Inflammatory macrophage (primary cell): ENCODE measurements at regions not wholly inside any gene's neighbourhood (a gene's known extent, or its start where the extent isn't known, plus 50 kb on each side); places are given as distances from the start of the nearest gene placed in this dataset.

ENCODE experiments used
- DNase-seq, 2 donors: peaks; one replicate each; pipeline ENCODE4 v3.0.0-alpha.2; 2020 to 2022

DNA sequence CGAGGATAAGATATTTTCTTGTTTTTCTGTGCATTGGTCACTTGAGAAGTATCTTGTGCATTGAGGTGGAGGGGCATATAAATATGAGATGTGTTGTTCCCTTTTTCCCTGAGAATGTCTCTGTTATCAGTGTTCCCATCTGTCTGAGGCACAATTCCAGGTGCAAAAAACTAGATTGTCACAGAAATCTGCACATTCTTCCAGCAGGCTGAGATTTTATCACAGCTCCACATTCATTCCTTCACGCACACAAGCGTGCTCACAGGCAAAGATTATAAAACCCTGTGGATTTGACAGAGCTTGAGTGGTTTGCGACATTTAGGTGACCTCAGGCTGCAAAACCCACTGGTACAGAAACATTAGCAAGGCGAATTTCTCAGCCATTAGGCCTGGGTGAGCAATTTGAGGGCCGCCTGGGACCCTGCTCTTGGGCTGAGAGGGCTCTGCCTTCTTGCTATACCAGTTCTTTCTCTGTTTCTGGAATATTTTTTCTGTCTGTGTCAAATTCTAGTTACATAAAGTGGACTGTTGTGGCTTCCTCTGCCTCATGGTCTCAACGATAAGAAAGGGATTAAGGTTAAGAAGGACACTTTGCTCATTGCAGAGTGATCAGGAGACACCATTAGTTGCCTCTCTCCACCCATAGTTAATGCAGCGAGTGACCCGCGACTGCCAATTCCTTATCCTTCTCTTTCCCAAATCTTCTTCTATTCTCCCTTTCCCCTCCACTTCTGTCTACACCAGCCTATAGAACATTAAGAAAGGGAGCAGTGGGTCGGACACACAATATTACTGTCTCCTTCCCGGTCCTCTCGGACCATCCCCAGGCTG is 86.7 kb upstream of the C1QTNF7 start:
- no peak for DNase-seq

DNA sequence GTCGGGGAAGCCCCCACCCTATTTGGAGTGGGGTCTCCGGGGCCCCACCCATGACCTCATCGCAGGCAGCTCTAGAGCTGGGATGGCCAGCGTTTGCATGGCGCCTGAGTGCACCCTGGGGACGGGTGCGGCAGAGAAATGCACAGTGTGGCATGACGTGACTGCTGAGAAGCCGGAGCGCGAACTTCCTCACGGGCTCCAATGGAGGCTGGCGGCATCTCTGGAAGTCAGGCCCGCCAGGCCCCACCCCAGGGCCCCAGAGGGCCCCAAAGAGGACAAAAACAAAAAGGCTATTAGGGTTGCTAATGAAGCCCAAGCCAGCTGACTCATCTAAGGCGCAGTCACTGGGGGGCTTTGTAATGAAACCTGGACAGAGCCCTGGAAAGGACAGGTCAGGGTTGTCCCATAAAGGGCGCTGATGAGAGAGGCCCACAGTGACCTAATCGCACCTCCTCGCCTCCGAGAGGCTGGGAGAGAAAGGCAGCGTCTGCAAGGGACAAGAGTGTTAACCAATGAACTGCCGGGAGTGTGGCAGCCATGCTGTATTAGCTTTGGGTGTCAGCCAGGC is 86.0 kb upstream of the C1QTNF7 start:
- no peak for DNase-seq

DNA sequence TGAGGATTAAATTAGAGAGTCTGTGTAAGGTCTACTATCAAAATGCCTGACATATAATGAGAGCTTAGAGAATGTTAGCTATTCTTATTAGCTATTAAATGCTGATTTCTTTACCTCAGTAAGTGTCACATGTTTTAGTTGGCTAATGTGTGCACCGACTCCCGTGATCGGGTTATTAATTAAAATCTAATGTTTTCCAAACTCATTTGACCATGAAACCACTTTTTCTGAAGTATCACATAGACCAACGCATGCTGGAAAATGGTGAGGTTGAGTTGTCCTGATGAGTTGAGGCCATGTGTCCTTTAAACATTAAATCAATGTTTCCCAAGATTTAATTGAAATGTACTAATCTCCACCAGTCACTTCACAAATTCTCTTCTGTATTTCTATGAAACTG is 84.8 kb upstream of the C1QTNF7 start:
- DNase-seq, result no peak

DNA sequence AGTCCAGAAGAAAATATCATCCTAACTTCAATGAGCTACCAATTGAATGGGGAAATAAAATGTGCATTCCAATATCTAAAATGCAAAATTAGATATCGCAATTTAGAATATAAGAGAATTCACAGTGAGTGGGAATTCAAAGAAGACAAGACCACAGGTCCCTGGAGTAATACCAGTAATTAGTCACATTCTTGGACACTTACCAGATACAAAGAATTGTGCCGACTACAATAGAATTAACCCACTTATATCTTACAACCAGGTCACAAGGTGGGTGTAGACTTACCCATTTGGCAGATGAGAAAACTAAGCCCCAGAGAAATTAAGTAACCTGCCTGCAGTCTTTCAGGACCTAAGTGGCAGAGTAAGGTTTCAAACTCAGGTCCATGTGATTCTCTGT is 84.3 kb upstream of the C1QTNF7 start:
- DNase-seq, result no peak

DNA sequence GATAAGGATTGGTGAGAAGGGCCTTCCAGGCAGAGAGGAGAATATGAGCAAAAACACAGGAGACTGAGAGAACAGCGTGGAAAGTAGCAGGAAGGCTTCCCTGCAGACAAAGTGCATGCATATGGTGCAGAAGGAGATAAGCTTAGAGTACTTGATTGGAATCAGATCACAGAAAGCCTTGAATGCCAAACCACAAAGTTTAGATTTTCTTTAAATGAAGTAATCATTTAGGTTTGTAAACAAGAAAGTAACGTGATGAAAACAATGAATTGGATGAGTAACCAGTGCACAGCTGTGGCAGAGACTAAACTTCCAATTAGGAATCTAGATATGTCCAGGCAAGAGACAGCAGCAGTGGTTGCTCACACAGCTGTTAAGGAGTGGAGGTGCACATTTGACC is 83.8 kb upstream of the C1QTNF7 start:
- no peak for DNase-seq

DNA sequence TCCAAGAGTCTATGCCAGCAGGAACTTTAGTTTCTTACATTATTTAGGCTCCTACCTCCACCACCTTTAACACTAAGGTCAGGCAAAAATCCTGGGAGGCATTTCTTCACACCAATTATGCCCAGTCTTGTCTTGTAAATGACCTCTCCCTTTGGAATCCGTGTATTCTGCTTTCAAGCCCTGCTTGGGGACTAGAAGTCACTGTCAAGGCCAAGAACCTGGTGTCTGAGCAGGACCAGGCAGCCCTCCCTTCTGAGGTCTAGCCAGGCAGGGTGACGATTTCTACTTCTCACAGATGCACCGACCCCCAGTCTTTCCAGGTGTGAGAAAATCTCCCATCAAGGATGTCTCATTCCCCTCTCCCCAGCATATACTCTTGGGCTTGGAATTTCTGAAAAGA is 82.7 kb upstream of the C1QTNF7 start:
- DNase-seq, result no peak

DNA sequence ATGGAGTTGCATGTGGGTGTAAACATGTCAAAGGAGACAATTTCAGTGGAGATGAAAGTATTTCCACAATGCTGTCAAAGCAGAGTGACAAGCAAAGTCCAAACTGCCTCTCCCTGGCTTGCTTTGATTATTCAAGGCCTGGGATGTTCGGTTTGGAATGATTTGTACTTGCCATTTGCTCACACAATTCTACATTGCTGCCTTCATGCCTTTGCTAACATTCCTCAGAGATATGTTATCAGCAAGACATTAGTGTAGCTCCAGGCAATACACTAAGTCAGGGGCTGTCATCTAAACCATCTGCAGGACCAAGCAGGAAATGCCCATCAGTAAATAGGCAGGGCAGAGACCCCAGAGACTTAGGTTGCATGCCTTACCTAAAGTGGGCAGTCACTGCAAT is 79.6 kb upstream of the C1QTNF7 start:
- no peak for DNase-seq

DNA sequence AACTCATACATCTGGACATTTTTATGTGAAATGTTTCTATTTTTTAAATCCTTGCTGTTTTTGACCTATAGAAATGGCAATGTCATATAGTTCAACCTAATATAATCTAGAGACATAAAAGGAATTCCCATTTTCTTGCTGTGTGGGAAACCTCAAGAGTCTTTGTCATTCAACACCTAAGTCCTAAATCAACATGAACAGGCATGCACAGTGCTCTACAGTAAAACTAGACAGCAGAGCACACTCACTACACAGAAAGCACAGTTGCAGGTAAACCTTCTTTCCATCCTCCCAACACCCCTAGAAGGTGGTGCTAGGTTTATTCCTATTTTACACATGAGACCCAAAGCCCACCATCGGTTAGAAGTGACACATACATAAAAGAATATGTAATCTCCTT is 79.1 kb upstream of the C1QTNF7 start:
- no peak for DNase-seq

DNA sequence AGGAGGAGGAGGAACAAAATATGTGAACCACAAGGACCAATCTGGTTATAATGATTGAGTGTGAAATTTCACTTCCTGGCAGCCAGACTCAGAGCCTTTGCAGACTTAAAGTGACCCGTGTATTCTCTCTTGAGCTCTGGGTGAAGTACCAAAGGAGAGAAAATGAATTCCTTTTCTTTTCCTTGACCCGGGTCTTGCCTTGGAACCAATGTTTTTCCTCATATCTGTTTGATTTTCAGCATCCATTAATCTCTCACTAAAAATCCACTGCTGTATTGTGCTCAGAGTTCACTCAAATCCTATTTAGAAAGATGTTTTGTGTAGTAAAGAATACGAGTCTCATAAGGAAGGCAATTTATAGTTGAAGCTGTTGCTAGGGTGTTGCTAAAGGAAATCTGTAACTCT is 78.3 kb upstream of the C1QTNF7 start:
- no peak for DNase-seq

DNA sequence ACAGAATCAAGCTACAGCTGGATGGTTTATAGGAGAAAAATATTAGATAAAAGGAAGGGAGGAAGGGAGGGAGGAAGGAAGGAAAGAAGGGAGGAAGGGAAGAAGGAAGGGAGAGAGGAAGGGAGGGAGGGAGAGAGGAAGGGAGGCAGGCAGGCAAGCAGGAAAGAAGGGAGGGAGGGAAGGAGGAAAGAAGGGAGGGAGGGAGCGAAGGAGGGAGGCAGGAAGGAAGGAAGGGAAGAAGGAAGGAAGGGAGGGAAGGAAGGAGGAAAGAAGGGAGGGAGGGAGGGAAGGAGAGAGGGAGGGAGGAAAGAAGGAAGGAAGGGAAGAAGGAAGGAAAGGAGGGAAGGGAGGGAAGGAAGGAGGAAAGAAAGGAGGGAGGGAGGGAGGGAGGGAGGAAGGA is 77.9 kb upstream of the C1QTNF7 start:
- DNase-seq, result no peak

DNA sequence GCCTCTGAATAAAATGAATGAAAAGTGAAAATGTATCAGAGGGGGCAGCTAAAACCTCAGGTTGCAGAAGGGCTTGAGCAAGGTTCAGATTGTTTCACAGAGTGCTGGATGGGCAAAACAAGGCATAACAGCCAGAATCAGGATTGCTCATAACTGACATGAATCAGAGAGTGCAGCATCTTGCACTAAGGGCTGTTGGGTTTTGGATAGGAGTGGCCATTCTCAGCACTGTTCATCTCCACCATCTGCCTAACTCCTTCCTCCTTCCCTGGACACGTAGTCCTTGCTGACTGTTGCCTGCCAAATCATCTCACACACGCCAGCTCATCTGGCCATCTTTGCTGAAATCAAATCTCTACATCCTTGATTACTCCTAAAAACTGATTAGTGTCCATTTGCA is 75.3 kb upstream of the C1QTNF7 start:
- DNase-seq, result no peak

DNA sequence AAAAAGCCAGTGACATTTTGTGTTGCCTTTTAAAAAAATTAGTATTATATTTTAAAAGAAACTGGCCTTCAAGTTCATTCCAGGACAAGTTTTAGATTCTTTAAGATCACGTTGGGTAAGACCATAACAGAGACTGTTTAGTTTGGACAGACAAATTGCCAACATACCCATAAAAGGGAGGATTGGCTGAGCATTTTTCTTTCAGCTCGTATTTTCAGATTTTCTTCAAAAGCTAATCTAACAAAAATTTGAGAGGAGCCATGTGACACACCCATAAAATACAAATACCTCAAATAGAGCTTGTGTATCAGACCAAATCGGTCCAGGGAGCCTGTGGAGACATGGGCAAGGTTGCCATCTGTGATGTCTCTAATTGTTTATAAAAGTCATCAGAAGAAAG is 74.6 kb upstream of the C1QTNF7 start:
- DNase-seq, result no peak

DNA sequence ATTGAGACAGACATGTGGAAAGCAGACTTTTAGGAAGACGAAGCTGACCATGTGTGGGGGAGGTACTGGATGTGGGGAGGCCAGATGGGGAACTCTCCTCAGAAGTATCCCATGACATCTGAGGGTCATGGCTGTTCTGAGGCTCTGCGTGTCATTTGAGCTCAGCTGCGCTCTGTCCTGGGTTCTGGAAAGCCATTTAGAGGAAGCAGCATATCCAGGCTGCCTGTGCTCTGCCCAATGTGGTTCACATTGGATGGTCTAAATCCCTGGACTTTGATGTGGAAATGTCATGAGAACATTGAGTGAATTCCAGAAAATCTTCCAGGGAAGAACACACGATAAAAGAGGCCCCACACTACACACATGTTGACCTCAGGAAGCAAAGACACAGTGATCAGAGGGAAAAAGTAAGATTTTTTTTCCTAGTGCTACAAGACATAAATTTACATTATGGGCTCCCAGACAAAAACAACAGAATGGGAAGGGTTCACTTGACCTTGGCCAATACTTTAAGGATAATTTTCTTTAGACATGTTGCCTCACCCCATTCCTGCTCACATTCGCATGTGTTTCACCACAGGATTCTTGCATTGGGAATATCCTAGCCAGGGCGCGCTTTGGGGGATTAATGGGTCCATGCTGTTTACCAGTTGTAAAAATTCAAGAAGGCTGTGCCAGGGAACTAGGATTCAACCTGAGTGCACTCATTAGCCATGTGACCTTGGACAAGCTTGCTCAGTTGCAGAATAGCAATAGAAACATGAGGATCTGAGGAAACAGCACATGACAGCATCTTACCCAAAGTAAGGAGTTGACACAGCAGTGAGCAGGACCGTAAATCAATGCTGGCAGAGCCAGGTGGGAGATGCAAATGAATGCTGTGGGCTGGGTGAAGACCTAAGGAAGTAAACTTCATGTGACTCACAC is 73.2 kb upstream of the C1QTNF7 start:
- peak; percentile 46 to 70 for DNase-seq

DNA sequence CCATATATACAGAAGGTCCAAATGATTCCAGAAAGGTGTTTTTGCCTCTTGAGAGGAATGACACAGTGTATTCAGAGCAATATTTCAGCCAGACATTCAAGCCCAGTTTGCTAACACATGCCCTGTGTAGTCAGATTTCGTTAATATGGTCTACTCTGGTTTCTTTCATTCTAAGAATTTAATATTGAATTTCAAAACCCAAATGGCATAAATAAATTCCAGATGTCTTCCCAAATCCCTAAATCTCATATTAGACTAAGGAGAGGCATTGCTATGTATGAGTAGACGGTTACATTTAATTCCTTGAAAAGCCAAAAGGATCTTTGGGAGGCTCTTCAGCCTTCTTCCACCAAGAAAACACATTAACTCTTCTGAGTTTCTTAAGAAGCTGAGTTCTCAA is 66.3 kb upstream of the C1QTNF7 start:
- no peak for DNase-seq

DNA sequence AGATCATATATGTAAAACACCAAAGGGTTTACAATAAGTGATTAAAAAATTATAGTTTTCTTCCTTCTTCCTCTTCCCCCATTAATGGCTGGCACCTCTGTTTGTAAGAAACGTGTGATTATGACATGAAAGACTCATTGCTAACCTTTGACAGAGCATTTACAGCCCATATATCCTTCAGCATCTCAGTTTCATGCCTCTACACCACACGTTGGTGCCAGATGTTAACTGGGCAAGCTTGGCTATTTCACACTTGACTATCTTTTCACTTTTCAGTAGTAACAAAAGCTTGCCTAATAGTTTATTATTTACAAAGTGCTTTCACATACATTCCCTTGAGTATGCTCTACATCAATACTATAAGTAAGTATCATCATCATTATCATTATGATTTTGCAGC is 65.3 kb upstream of the C1QTNF7 start:
- DNase-seq, result no peak

DNA sequence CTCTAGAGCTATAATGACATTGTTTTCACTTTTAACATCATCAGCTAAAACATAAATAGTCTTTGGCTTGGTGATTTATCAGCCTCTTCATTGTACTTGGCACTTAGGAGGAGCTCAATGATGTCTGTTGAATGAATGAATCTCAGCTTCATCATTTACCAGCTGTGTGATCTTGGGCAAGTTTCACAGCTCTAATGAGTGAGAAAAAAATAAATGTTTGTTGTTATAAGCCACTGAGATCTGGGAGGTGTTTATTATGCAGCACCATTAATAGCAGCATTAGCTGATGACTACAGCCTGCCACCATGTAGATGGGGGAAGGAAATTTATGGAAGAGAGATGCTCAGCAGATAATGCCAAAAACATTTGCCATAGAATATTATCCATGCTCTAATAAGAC is 63.6 kb upstream of the C1QTNF7 start:
- DNase-seq, result no peak

DNA sequence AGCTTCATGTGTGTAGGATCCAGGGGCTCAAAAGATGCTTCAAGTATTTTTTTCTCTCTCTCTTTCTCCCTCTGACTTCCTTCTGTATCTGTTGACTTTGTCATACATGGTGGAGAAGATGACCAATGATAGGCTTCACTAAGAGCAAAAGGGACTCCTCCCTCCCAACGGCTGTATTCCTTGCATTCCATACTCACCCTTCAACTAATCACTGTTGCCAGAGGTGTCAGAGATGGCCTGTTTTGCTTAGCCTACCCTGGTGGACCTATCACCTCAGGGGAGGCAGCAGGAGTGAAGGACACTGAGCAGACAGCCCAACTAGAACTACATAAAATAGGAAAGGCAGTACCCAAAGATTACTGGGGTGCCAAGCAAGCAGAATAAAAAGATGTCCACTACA is 62.2 kb upstream of the C1QTNF7 start:
- no peak for DNase-seq

DNA sequence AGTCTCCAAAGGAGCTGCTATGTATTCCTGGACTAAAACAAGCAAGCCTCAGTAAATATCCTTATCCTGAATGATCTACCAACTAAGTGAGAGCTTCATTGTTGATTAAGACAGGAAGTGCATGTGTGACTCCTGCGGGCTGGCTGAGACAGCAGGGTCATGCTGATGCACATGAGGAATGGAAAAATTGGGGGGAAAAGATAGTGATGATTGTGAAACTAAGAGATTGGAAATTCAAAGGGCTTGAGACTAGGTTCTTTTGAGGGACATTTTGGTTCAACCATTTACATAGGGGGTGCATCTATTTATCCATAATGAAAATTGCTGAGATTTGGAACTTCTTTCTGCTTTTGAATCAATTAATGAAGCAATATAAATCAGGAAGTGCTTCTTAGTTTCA is 61.1 kb upstream of the C1QTNF7 start:
- no peak for DNase-seq

DNA sequence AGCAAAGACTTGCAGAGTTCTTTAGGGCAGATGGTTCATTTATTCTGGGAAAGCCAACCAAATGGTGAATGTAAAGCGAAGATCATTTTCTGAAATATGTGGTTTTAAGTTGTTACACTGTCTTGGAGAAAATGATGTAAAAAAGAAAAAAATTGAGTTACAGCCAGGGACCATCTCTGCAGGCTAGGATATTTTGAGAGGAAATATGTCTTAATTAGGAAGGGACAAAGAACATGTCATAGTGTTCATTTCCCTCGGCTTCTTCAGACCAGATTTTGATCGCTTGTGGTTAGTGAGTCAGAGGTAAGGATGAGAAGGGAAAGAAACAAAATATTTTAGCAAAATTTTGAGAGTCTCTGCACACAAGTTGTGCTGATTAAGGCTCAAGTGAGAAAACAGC is 59.0 kb upstream of the C1QTNF7 start:
- DNase-seq, result no peak

DNA sequence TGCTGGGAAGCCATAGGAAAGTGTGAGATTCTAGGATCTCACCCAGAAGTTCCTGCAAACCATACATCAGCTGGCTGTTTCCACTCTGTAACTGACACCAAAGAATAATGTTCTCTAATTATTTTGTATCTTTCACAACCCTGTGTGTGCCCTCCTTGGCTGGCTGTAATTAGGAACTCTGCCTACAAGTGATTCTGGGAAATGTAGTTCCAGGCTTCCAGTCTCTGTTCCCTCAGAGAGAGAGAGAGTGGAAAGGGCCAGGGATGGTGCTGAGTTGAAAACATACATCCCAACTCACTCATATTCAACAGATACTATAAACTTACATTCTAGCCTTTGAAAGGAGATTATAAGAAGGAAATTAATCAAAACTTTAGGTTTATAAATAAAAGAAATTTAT is 57.5 kb upstream of the C1QTNF7 start:
- DNase-seq, result no peak

DNA sequence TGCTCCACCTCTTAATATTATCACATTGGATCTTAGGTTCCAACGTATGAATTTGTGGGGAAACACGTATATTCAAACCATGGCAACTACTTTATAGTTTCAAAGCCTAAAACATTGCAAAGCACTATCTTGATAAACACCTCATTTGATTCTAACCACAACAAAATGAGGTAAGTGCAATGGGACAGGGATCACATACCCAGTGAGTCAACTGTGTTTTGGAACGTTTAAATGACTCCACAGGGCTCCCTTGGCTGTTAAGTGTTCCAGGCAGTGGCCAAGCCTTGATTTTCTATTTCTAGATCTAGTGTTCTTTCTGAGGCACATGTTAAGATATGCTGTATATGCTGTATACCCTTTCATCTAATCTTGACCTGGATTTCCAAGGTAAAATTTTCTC is 54.5 kb upstream of the C1QTNF7 start:
- DNase-seq, result no peak

DNA sequence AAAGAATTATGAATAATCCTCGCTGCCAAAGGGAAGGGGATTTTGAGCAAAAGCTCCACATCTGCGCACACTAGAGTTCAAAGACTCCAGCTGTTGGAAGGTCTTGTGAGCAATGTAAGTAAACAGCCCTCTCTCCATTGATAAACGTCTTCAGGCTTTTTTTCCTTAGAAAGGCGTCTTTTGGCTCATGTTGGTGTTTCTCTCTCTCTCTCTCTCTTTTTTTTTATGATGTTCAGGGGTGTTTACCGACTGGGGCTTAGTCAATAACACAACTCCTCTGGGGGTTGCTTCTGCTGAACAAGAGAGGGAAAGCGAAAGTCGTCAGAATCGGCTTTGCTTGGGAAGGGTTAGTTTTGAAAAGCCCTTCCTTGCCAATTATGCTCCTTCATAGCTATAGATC is 53.2 kb upstream of the C1QTNF7 start:
- DNase-seq, result no peak

DNA sequence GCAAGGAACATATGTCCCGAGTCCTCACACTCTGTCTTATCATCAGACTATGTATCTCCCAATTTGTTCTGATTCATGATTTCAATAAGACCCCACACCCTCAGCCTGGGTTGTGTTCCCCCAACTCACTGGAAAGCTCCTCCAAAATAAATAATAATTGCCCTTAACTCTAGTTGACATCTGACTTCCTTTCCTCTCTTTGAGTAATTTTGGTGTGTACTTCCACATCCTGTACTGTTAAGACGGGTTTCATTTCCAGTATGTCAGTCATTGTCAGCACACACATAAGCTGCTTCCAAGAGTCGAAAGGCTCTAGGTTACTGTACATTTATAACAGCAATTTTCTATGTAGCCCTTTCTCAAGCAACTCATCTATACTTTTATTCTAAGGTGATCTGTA is 52.2 kb upstream of the C1QTNF7 start:
- peak; percentile 7 to 40 for DNase-seq

DNA sequence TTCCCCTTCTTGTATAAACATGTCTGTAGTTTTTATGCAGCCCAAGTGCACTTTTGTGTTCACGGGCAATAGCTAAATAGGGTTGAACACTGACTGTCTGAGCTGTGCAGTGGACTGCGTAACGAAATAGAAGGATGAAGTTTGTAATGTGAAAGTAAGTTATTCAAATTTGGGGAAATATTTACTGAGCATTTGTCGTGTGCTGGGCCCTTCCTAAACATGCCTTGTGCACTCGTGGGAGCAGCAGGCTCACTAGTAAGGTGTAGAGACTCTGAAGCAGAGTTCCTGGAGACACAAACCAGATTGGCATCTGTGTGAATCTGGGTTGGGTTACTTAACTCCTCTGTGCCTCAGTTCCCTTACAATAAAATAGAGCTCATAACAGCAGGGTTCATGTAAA is 51.7 kb upstream of the C1QTNF7 start:
- DNase-seq, result no peak
